HCT116 (cell line): ENCODE measurements at regions not wholly inside any gene's neighbourhood (a gene's known extent, or its start where the extent isn't known, plus 50 kb on each side); places are given as distances from the start of the nearest gene placed in this dataset.

Source experiments
- ATAC-seq: fragments of 200-7000 bp; cut with Tn5 transposase; 2 replicates; pipeline ENCODE4 v1.9.1; 2020; ENCODE audit warnings: mild to moderate bottlenecking, moderate library complexity
- BruUV-seq: library from RNA; stranded (reverse); fragments of 400-500 nt; replicated peaks from 2 replicates; lab custom pipeline; 2021; lab: Mats Ljungman, UMichigan
- CTCF ChIA-PET: fragments of 300-600 bp; sonication (Branson Sonifier 250); formaldehyde crosslinking; loops from one replicate; lab custom pipeline; 2021; ENCODE audit warnings: antibody characterized with exemption; lab: Charles Lee
- POLR2A ChIA-PET: fragments of 300-600, 350-600 bp; sonication (Branson Sonifier 250); formaldehyde crosslinking; loops from one replicate; lab custom pipeline; 2021; ENCODE audit warnings: antibody characterized with exemption; lab: Charles Lee
- RAD21 ChIA-PET, 2 experiments: fragments of 300-600 bp; sonication (Branson Sonifier 250); formaldehyde crosslinking; loops; one replicate each; lab custom pipeline; 2023; ENCODE audit warnings: low total read pairs in 2 of 2; ENCODE audit not compliant: uncharacterized antibody in 2 of 2, unreplicated experiment in 2 of 2, low non-redundant PET in 1 of 2; lab: Charles Lee
- DNase-seq: peaks from one replicate; pipeline ENCODE4 v3.0.0-alpha.2; 2010; ENCODE audit warnings: low read depth, low spot score
- H2AFZ ChIP-seq: fragments of 200-600 bp; shearing (Covaris generic), sonication (generic); 2 replicates; pipeline ENCODE4 v1.6.1; 2017; ENCODE audit warnings: low read depth, mixed run types, mixed read lengths, antibody characterized with exemption, low read length; ENCODE audit not compliant: poor library complexity, severe bottlenecking
- H3K27ac ChIP-seq: 2 replicates; pipeline ENCODE4 v1.5.1; 2012; ENCODE audit warnings: low read depth, low read length
- H3K27me3 ChIP-seq: fragments of 200-600 bp; sonication (generic); 2 replicates; pipeline ENCODE4 v1.6.1; 2016; ENCODE audit warnings: mixed run types, low read length, mixed read lengths; ENCODE audit not compliant: insufficient read depth
- H3K36me3 ChIP-seq, 2 experiments: fragments of 200-500 bp in 1 of 2; fragments of 200-600 bp in 1 of 2; sonication (Bioruptor generic) in 1 of 2; sonication (generic) in 1 of 2; 2 replicates each; pipeline versions ENCODE4 v1.5.1 to v1.6.1; 2014 to 2016; ENCODE audit warnings: low read length in 2 of 2, inconsistent platforms in 1 of 2, mixed read lengths in 1 of 2, mixed run types in 1 of 2; ENCODE audit not compliant: insufficient read depth in 2 of 2, control insufficient read depth in 1 of 2
- H3K4me1 ChIP-seq, 2 experiments: fragments of 200-600 bp in 1 of 2; sonication (generic) in 1 of 2; 2 replicates each; pipeline versions ENCODE4 v1.5.1 to v1.6.1; 2012 to 2017; ENCODE audit warnings: low read length in 2 of 2, inconsistent platforms in 1 of 2, mild to moderate bottlenecking in 1 of 2, mixed read lengths in 1 of 2, mixed run types in 1 of 2, moderate library complexity in 1 of 2; ENCODE audit not compliant: insufficient read depth in 2 of 2, control insufficient read depth in 1 of 2
- H3K4me2 ChIP-seq: fragments of 200-600 bp; sonication (generic); 2 replicates; pipeline ENCODE4 v1.6.1; 2017; ENCODE audit warnings: mixed run types, low read length, mixed read lengths
- H3K4me3 ChIP-seq, 2 experiments: fragments of 200-600 bp in 1 of 2; sonication (generic) in 1 of 2; replicated peaks in 1 of 2; 2 replicates each; pipeline ENCODE4 v1.5.1; 2011 to 2016; ENCODE audit warnings: low read length in 2 of 2, control low read depth in 1 of 2, low read depth in 1 of 2, mild to moderate bottlenecking in 1 of 2, mixed read lengths in 1 of 2, mixed run types in 1 of 2
- H3K79me2 ChIP-seq: fragments of 200-600 bp; sonication (generic); 2 replicates; pipeline ENCODE4 v1.6.1; 2017; ENCODE audit warnings: mild to moderate bottlenecking, mixed run types, low read length, moderate library complexity, mixed read lengths; ENCODE audit not compliant: insufficient read depth
- H3K9ac ChIP-seq: fragments of 200-600 bp; sonication (generic); 2 replicates; pipeline ENCODE4 v1.6.1; 2016; ENCODE audit warnings: low read length, mixed read lengths
- H3K9me2 ChIP-seq: fragments of 200-600 bp; sonication (generic), shearing (Covaris generic); 2 replicates; pipeline ENCODE4 v1.6.1; 2017; ENCODE audit warnings: mixed run types, mild to moderate bottlenecking, moderate library complexity; ENCODE audit not compliant: insufficient read depth
- H3K9me3 ChIP-seq, 2 experiments: fragments of 200-500 bp in 1 of 2; fragments of 200-600 bp in 1 of 2; sonication (Bioruptor generic) in 1 of 2; sonication (generic) in 1 of 2; 2 replicates each; pipeline ENCODE4 v1.6.1; 2014 to 2017; ENCODE audit warnings: low read length in 2 of 2, mixed read lengths in 2 of 2, inconsistent platforms in 1 of 2, low read depth in 1 of 2, mild to moderate bottlenecking in 1 of 2, mixed run types in 1 of 2, moderate library complexity in 1 of 2; ENCODE audit not compliant: control insufficient read depth in 1 of 2, insufficient read depth in 1 of 2
- H4K20me1 ChIP-seq: fragments of 200-600 bp; sonication (generic), shearing (Covaris generic); 2 replicates; pipeline ENCODE4 v1.6.1; 2017; ENCODE audit warnings: mixed run types, mild to moderate bottlenecking, moderate library complexity; ENCODE audit not compliant: insufficient read depth
- CEBPB ChIP-seq: IDR thresholded peaks from 2 replicates; pipeline ENCODE4 v1.6.1; 2012; ENCODE audit warnings: low read depth
- CTCF ChIP-seq, 3 experiments: fragments of 200-600 bp in 1 of 3; sonication (generic) in 1 of 3; IDR thresholded peaks in 2 of 3; conservative IDR thresholded peaks in 1 of 3; 2 replicates each; pipeline ENCODE4 v1.5.1; 2012 to 2017; ENCODE audit warnings: low read depth in 2 of 3, low read length in 2 of 3, antibody characterized with exemption in 1 of 3, borderline replicate concordance in 1 of 3, control low read depth in 1 of 3, mild to moderate bottlenecking in 1 of 3, mixed read lengths in 1 of 3, mixed run types in 1 of 3, moderate library complexity in 1 of 3; ENCODE audit not compliant: insufficient read depth in 1 of 3
- EGR1 ChIP-seq: IDR thresholded peaks from 2 replicates; pipeline ENCODE4 v1.6.1; 2012; ENCODE audit warnings: low read depth
- ELF1 ChIP-seq: IDR thresholded peaks from 2 replicates; pipeline ENCODE4 v1.6.1; 2012; ENCODE audit warnings: low read depth, borderline replicate concordance
- EZH2 ChIP-seq: fragments of 200-600 bp; sonication (generic); IDR thresholded peaks from 2 replicates; pipeline ENCODE4 v1.6.1; 2017; ENCODE audit warnings: antibody characterized with exemption, mixed run types
- EZH2phosphoT487 ChIP-seq: fragments of 200-600 bp; IDR thresholded peaks from 2 replicates; pipeline ENCODE4 v1.6.1; 2018; ENCODE audit warnings: antibody characterized with exemption, borderline replicate concordance
- JUND ChIP-seq: IDR thresholded peaks from 2 replicates; pipeline ENCODE4 v1.6.1; 2012
- MAX ChIP-seq: IDR thresholded peaks from 2 replicates; pipeline ENCODE4 v1.6.1; 2012
- RAD21 ChIP-seq: IDR thresholded peaks from 2 replicates; pipeline ENCODE4 v1.6.1; 2012; ENCODE audit warnings: low read depth, mild to moderate bottlenecking
- SP1 ChIP-seq: IDR thresholded peaks from 2 replicates; pipeline ENCODE4 v1.6.1; 2012; ENCODE audit warnings: low read depth
- SRF ChIP-seq: IDR thresholded peaks from 2 replicates; pipeline ENCODE4 v1.6.1; 2012; ENCODE audit warnings: low read depth
- TCF7L2 ChIP-seq: IDR thresholded peaks from 2 replicates; pipeline ENCODE4 v1.7.0; 2011; ENCODE audit warnings: borderline replicate concordance, inconsistent platforms; ENCODE audit not compliant: insufficient read depth, insufficient read length; ENCODE audit errors: extremely low read depth
- ZBTB33 ChIP-seq: IDR thresholded peaks from 2 replicates; pipeline ENCODE4 v1.6.1; 2011; ENCODE audit warnings: mild to moderate bottlenecking, low read length, moderate library complexity; ENCODE audit not compliant: insufficient replicate concordance; ENCODE audit errors: extremely low read depth
- ZNF274 ChIP-seq: fragments of 200-500 bp; sonication (Bioruptor generic); IDR thresholded peaks from 2 replicates; pipeline ENCODE4 v1.6.1; 2014; ENCODE audit warnings: mild to moderate bottlenecking, low read depth, low read length, inconsistent platforms
- intact Hi-C: fragments of 100-400 bp; cut with micrococcal nuclease; formaldehyde crosslinking; loops from 2 replicates; pipeline ENCODE4 v1.10.0; 2022

- CTCF ChIA-PET = no interaction called here
- intact Hi-C loops = no loop called here
- Histone ChIP-seq H3K79me2 (no peaks in the 10 kb centered on the region), H3K27me3 (no peaks in the 10 kb centered on the region), H3K4me3 (no peak overlapping the region), H2AFZ (no peak overlapping the region), H3K9me3 (no peaks in the 10 kb centered on the region), H3K4me2 (no peak overlapping the region), H3K27ac (no peak overlapping the region), H3K36me3 (no peaks in the 10 kb centered on the region), H3K4me1 (no peaks in the 10 kb centered on the region), H4K20me1 (no peaks in the 10 kb centered on the region), H3K9ac (no peak overlapping the region), H3K9me2 (no peaks in the 10 kb centered on the region)
- TF ChIP-seq CEBPB (no peak), ELF1 (no peak), TCF7L2 (no peak), CTCF (IDR thresholded peaks at IDR 0.05 in 2 of 3, conservative IDR thresholded peaks at IDR 0.05 in 1 of 3; ENCODE audit: borderline replicate concordance in 1 of 3, insufficient read depth in 1 of 3, low read depth in 2 of 3, low read length in 2 of 3) (no peak)
- no TSS peak for BruUV-seq
- POLR2A ChIA-PET = no interaction called here
- RAD21 ChIA-PET = no interaction called here
- ATAC-seq (no peak), DNase-seq (no peak)
These were observed 325.6 kb upstream of the SOX14 start for GRCh38 chr3:137438561-137438960.

- Histone ChIP-seq H3K9me2 (no peaks in the 10 kb centered on the region), H3K9ac (no peak overlapping the region), H2AFZ (no peak overlapping the region), H3K36me3 (no peaks in the 10 kb centered on the region), H3K27ac (no peak overlapping the region), H3K79me2 (no peaks in the 10 kb centered on the region), H3K4me3 (no peak overlapping the region), H3K27me3 (no peaks in the 10 kb centered on the region; the same call in 1 of the 2 replicates), H4K20me1 (no peaks in the 10 kb centered on the region), H3K9me3 (no peaks in the 10 kb centered on the region), H3K4me2 (no peak overlapping the region), H3K4me1 (no peaks in the 10 kb centered on the region)
- ATAC-seq (no peak), DNase-seq (no peak)
- CTCF ChIA-PET = no interaction called here
- intact Hi-C loops = no loop called here
- RAD21 ChIA-PET = no interaction called here
- POLR2A ChIA-PET = no interaction called here
- BruUV-seq = no TSS peak
- TF ChIP-seq EGR1 (no peak), JUND (no peak), RAD21 (no peak), EZH2phosphoT487 (no peak), MAX (no peak), TCF7L2 (no peak), SP1 (no peak), SRF (no peak), CEBPB (no peak), ZBTB33 (no peak), EZH2 (no peak), CTCF (IDR thresholded peaks at IDR 0.05 in 2 of 3, conservative IDR thresholded peaks at IDR 0.05 in 1 of 3; ENCODE audit: borderline replicate concordance in 1 of 3, insufficient read depth in 1 of 3, low read depth in 2 of 3, low read length in 2 of 3) (no peak), ZNF274 (no peak)
These were observed 303.2 kb upstream of the SOX14 start for GRCh38 chr3:137460944-137461343.
